ENCODE measurements at regions not wholly inside any gene's neighbourhood (a gene's known extent, or its start where the extent isn't known, plus 50 kb on each side); places are given as distances from the start of the nearest gene placed in this dataset.

- TF ChIP-seq CTCF (IDR thresholded peaks at IDR 0.05; ENCODE audit: low read depth, low read length) (peak; percentile 87), EZH2phosphoT487 (IDR thresholded peaks at IDR 0.05; ENCODE audit: low read depth) (no peak)
Observed at GRCh38 chr4:77385124-77385969, 220.3 kb upstream of the CXCL13 start.
